ENCODE measurements at regions not wholly inside any gene's neighbourhood (a gene's known extent, or its start where the extent isn't known, plus 50 kb on each side); places are given as distances from the start of the nearest gene placed in this dataset.
A peak's percentile ranks its signal among the peaks of the same experiment; 100 is the strongest.
"Not testable (repeated sequence)": the region's sequence is repeated elsewhere in the genome, so short reads cannot be mapped to it uniquely, and the experiment has no call there.

DNA sequence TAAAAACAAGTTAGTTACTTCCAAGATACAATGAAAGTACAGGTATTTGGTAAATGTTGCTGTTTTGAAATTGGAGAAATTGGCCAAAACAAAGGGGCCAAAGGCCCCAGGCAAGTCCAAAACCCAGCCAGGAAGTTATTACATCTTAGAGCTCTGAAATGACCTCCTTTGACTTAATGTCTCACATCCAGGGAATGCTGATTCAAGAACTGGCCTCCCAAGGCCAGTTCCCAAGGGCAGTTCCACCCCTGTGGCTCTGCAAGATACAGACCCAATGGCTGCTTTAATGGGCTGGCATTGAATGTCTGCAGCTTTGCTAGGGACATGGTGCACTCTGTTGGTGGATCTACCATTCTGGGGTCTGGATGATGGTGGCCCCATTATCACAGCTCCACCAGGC is 217.3 kb upstream of the FKBP1C start:
- Mint-ChIP-seq H3K27ac (no peak overlapping the region), H3K36me3 (peaks cover 2% of the 10 kb centered on the region; the same call in 1 of the 2 replicates), H3K9me3 (peaks cover 20% of the 10 kb centered on the region), H3K4me1 (no peaks in the 10 kb centered on the region), H3K4me3 (no peak overlapping the region), H3K27me3 (ENCODE audit: low read depth) (no peaks in the 10 kb centered on the region; the same call in 1 of the 2 replicates)
- DNase-seq (ENCODE audit: low spot score) (no peak), ATAC-seq (no peak)
- ChIA-PET POLR2A (no interaction called here), CTCF (no interaction called here)
- no peak for TF ChIP-seq ATF1 (CRISPR knock-in tag; IDR thresholded peaks at IDR 0.05)

- POLR2A ChIA-PET: no interaction called here
- Mint-ChIP-seq H3K36me3 (peaks cover 10% of the 10 kb centered on the region), H3K27me3 (ENCODE audit: low read depth) (no peaks in the 10 kb centered on the region), H3K4me3 (no peak overlapping the region), H3K4me1 (peaks cover 9% of the 10 kb centered on the region), H3K27ac (no peak overlapping the region), H3K9me3 (peaks cover 14% of the 10 kb centered on the region)
- no peak for ATAC-seq
- DNase-seq (ENCODE audit: low spot score): no peak
- no peak for TF ChIP-seq ZNF512 (CRISPR knock-in tag; IDR thresholded peaks at IDR 0.05; ENCODE audit: borderline replicate concordance)
- TF ChIP-seq ZNF232 (CRISPR knock-in tag; IDR thresholded peaks at IDR 0.05): no peak
- no peak for TF ChIP-seq SMAD3 (CRISPR knock-in tag; IDR thresholded peaks at IDR 0.05; ENCODE audit: borderline replicate concordance)
- TF ChIP-seq HMGA2 (CRISPR knock-in tag; IDR thresholded peaks at IDR 0.05): no peak
- TF ChIP-seq, protein P1, sequence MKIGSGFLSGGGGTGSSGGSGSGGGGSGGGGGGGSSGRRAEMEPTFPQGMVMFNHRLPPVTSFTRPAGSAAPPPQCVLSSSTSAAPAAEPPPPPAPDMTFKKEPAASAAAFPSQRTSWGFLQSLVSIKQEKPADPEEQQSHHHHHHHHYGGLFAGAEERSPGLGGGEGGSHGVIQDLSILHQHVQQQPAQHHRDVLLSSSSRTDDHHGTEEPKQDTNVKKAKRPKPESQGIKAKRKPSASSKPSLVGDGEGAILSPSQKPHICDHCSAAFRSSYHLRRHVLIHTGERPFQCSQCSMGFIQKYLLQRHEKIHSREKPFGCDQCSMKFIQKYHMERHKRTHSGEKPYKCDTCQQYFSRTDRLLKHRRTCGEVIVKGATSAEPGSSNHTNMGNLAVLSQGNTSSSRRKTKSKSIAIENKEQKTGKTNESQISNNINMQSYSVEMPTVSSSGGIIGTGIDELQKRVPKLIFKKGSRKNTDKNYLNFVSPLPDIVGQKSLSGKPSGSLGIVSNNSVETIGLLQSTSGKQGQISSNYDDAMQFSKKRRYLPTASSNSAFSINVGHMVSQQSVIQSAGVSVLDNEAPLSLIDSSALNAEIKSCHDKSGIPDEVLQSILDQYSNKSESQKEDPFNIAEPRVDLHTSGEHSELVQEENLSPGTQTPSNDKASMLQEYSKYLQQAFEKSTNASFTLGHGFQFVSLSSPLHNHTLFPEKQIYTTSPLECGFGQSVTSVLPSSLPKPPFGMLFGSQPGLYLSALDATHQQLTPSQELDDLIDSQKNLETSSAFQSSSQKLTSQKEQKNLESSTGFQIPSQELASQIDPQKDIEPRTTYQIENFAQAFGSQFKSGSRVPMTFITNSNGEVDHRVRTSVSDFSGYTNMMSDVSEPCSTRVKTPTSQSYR (CRISPR knock-in tag; IDR thresholded peaks at IDR 0.05): no peak
- no peak for TF ChIP-seq ZNF416 (CRISPR knock-in tag; IDR thresholded peaks at IDR 0.05)
- no peak for TF ChIP-seq ATF3 (CRISPR knock-in tag; conservative IDR thresholded peaks at IDR 0.05)
- no peak for TF ChIP-seq TEAD4 (CRISPR knock-in tag; IDR thresholded peaks at IDR 0.05)
- TF ChIP-seq GRHL2 (CRISPR knock-in tag; IDR thresholded peaks at IDR 0.05; ENCODE audit: insufficient replicate concordance, severe bottlenecking): no peak
- TF ChIP-seq E2F1 (CRISPR knock-in tag; IDR thresholded peaks at IDR 0.05): no peak
- no peak for TF ChIP-seq ZNF263 (CRISPR knock-in tag; IDR thresholded peaks at IDR 0.05; ENCODE audit: low read depth)
- no peak for TF ChIP-seq NR1H2 (CRISPR knock-in tag; IDR thresholded peaks at IDR 0.05)
- TF ChIP-seq FOXJ3 (CRISPR knock-in tag; IDR thresholded peaks at IDR 0.05; ENCODE audit: borderline replicate concordance): no peak
- no peak for TF ChIP-seq AFF4 (CRISPR knock-in tag; IDR thresholded peaks at IDR 0.05; ENCODE audit: borderline replicate concordance)
- CTCF ChIA-PET: no interaction called here
These were observed 213.2 kb upstream of the FKBP1C start for GRCh38 chr6:62998022-62998421.

- DNase-seq (ENCODE audit: low spot score); CTCF ChIA-PET; H3K27me3 Mint-ChIP-seq (ENCODE audit: low read depth); H3K4me1 Mint-ChIP-seq; ATAC-seq; POLR2A ChIA-PET; H3K4me3 Mint-ChIP-seq: not testable (repeated sequence)
- peaks cover 10% of the 10 kb centered on the region for H3K36me3 Mint-ChIP-seq
- peak overlapping the region; percentile 73 for H3K27ac Mint-ChIP-seq
- peaks cover 14% of the 10 kb centered on the region for H3K9me3 Mint-ChIP-seq
These were observed 212.0 kb upstream of the FKBP1C start for GRCh38 chr6:62999242-62999641.
